Osteocyte (in vitro differentiated cells): ENCODE measurements at regions not wholly inside any gene's neighbourhood (a gene's known extent, or its start where the extent isn't known, plus 50 kb on each side); places are given as distances from the start of the nearest gene placed in this dataset.

ENCODE experiments used
- DNase-seq: peaks from one replicate; pipeline ENCODE4 v3.0.0; 2021; ENCODE audit warnings: mixed read lengths; ENCODE audit not compliant: unreplicated experiment; ENCODE audit errors: extremely low spot score
- H3K27ac Mint-ChIP-seq: one replicate; pipeline ENCODE4 v1.8.0; 2021; ENCODE audit warnings: mild to moderate bottlenecking, mixed read lengths; ENCODE audit not compliant: unreplicated experiment
- H3K27me3 Mint-ChIP-seq: one replicate; pipeline ENCODE4 v1.8.0; 2021; ENCODE audit warnings: mixed read lengths; ENCODE audit not compliant: unreplicated experiment
- H3K36me3 Mint-ChIP-seq: one replicate; pipeline ENCODE4 v1.8.0; 2021; ENCODE audit warnings: mixed read lengths; ENCODE audit not compliant: unreplicated experiment
- H3K4me1 Mint-ChIP-seq: one replicate; pipeline ENCODE4 v1.8.0; 2021; ENCODE audit warnings: mixed read lengths; ENCODE audit not compliant: unreplicated experiment
- H3K4me3 Mint-ChIP-seq: one replicate; pipeline ENCODE4 v1.8.0; 2021; ENCODE audit warnings: mild to moderate bottlenecking, moderate library complexity, mixed read lengths; ENCODE audit not compliant: unreplicated experiment
- H3K9me3 Mint-ChIP-seq: one replicate; pipeline ENCODE4 v1.8.0; 2021; ENCODE audit warnings: mixed read lengths; ENCODE audit not compliant: unreplicated experiment
- TF ChIP-seq, protein P1 (sequence below): fragments of 200-600 bp; sonication (generic); IDR thresholded peaks from 2 replicates; pipeline ENCODE4 v1.5.0; 2021; ENCODE audit warnings: antibody characterized with exemption, mild to moderate bottlenecking, moderate library complexity

DNA sequence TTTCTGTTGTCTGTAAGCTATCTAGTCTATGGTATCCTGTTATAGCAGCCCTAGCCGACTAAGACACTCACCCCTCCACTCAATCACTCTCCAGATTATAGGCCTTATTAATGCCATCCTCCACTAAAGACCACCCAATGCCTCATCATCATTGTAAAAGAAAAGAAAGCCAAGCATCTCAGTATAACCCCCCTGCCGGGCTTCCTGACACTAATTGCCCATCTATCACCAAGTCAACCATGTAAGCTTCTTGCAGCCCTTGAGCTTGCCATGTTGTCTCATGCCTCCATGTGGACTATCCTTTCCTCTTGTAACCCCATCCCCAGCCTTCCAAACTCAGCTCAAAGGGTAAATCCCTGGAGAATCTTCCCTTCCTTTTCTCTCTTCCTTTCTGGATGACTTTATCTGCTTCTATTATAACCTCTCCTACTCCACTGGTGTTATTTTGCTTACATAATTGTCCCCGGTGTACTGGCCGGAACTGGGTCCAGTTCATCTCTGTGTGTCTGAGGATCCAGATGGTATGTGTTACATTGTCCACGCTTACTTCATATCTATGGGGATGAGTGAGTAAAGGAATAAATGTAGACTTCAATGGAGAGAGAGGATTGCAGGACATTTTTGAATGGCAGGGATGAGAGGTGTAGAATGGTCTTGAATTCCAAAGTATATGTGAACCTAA is 202.9 kb upstream of the SOX4 start:
- H3K27ac Mint-ChIP-seq, result no peak overlapping the region

DNA sequence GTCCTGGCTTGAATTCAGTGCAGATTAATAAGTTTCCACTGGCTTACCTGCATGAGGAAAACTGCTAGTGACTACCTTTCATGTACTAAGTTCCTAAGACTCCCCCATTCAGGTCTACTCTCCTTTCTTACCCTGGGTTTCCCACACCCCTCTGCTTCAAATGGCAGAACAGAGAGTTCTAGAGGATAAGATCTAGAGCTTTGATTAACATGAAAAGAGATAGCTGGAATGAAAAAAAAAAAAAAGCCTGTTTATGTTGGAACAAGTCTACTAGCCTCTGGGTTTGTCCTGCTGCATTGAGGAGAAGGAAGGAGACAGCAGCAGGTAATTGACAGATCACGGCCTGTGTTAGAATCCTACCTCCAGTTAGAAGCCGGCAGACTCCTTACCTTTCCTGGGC is 201.4 kb upstream of the SOX4 start:
- H3K4me3 Mint-ChIP-seq, result no peak overlapping the region
- DNase-seq, result no peak
- H3K9me3 Mint-ChIP-seq, result no peaks in the 10 kb centered on the region
- no peaks in the 10 kb centered on the region for H3K36me3 Mint-ChIP-seq
- H3K4me1 Mint-ChIP-seq, result no peaks in the 10 kb centered on the region
- no peaks in the 10 kb centered on the region for H3K27me3 Mint-ChIP-seq
- no peak overlapping the region for H3K27ac Mint-ChIP-seq
- TF ChIP-seq, protein P1, sequence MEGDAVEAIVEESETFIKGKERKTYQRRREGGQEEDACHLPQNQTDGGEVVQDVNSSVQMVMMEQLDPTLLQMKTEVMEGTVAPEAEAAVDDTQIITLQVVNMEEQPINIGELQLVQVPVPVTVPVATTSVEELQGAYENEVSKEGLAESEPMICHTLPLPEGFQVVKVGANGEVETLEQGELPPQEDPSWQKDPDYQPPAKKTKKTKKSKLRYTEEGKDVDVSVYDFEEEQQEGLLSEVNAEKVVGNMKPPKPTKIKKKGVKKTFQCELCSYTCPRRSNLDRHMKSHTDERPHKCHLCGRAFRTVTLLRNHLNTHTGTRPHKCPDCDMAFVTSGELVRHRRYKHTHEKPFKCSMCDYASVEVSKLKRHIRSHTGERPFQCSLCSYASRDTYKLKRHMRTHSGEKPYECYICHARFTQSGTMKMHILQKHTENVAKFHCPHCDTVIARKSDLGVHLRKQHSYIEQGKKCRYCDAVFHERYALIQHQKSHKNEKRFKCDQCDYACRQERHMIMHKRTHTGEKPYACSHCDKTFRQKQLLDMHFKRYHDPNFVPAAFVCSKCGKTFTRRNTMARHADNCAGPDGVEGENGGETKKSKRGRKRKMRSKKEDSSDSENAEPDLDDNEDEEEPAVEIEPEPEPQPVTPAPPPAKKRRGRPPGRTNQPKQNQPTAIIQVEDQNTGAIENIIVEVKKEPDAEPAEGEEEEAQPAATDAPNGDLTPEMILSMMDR, result no peak

More for the DNA sequence above, 202.9 kb upstream of the SOX4 start:
- DNase-seq, result no peak
- Mint-ChIP-seq H3K36me3 (no peaks in the 10 kb centered on the region), H3K4me1 (no peaks in the 10 kb centered on the region), H3K9me3 (no peaks in the 10 kb centered on the region), H3K27me3 (no peaks in the 10 kb centered on the region), H3K4me3 (no peak overlapping the region)
- TF ChIP-seq, protein P1, result no peak

DNA sequence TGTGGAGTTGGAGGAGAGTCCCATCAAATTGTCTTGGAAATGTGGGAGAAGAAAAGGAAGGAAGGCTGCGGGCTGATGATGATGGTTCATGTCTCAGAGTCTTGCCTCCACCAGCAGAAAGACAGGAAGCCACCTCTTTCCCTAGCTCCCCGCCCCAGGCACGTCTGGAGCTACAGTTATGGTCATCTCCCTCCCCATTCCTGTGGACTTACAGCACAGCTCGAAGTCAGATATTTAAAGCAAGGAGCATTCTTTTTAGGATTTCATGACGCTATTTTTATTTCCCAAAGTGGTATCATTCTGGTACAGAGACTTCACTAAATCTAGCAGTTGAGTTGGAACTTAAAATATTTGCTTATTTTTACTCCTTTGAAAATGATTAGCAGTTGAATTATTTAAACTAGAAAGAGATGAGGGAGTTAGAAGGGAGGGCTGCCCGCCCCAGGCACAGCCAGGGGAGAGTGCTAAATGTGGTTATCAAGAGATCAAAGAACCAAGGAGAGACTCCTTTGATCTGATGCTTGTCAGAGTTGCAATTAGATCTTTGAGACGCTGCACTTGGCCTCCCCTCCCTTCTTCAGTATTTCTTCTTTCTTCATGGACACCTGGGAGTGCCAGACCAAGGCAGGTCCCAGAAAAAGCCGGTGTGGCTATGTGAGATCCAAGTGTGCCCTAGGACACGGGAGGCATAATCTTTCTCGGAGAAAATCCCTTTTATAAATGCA is 199.9 kb upstream of the SOX4 start:
- H3K4me3 Mint-ChIP-seq, result no peak overlapping the region
- DNase-seq, result no peak
- TF ChIP-seq, protein P1, result no peak
- H3K27me3 Mint-ChIP-seq, result no peaks in the 10 kb centered on the region
- no peaks in the 10 kb centered on the region for H3K4me1 Mint-ChIP-seq
- H3K36me3 Mint-ChIP-seq, result no peaks in the 10 kb centered on the region
- H3K27ac Mint-ChIP-seq, result no peak overlapping the region
- no peaks in the 10 kb centered on the region for H3K9me3 Mint-ChIP-seq

DNA sequence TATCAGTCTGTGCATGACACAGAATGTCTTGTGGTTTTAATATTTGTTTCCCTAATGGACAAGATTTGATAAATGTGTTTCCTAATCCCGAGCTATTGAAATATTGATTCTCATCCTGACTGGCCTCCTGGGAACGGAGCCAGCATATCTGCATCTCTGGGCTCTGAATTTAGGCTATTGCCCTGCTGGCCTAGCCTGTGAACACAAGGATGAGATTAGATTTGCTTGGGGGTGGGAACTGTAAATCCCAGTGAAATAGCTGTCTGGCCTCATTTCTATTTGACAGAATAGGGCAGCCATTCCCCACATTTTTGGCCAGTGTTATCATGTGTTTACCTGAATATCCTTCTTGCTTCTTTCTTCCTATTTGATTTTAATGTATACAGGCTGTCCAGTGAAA is 198.4 kb upstream of the SOX4 start:
- Mint-ChIP-seq H3K27ac (no peak overlapping the region), H3K4me3 (no peak overlapping the region), H3K9me3 (no peaks in the 10 kb centered on the region), H3K27me3 (no peaks in the 10 kb centered on the region), H3K36me3 (no peaks in the 10 kb centered on the region), H3K4me1 (no peaks in the 10 kb centered on the region)
- TF ChIP-seq, protein P1, result no peak
- no peak for DNase-seq

DNA sequence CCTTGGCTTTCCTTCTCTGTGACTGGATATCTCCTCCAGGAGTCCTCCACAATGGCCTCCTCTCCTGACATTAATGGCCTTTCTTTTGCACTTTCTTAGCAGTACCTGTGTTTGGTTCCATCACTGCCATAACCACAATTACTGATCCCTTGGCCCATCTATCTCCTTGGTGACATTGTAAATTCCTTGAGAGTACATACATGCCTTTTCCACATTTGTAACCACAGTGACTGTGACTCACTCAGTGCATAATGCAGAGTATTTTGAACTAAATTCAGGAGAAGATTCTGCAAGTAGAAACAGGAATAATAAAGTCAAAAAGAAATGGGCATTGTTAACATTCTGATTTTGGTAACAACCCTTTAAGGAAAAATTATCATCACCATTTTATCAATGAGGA is 197.2 kb upstream of the SOX4 start:
- Mint-ChIP-seq H3K27ac (no peak overlapping the region), H3K4me1 (no peaks in the 10 kb centered on the region)

More for the DNA sequence above, 197.2 kb upstream of the SOX4 start:
- DNase-seq, result no peak
- Mint-ChIP-seq H3K36me3 (no peaks in the 10 kb centered on the region), H3K4me3 (no peak overlapping the region), H3K27me3 (no peaks in the 10 kb centered on the region), H3K9me3 (no peaks in the 10 kb centered on the region)
- TF ChIP-seq, protein P1, result no peak
